Suprapubic skin (tissue), 4 donors: ENCODE measurements at regions not wholly inside any gene's neighbourhood (a gene's known extent, or its start where the extent isn't known, plus 50 kb on each side); places are given as distances from the start of the nearest gene placed in this dataset.

Source experiments
- CTCF ChIP-seq, 2 donors: fragments of 200-600 bp in 1 of 2; fragments of 450-650 bp in 1 of 2; sonication (generic) in 1 of 2; IDR thresholded peaks; one replicate each; pipeline ENCODE4 v1.5.1; 2016 to 2019; ENCODE audit warnings: antibody characterized with exemption in 2 of 2, mild to moderate bottlenecking in 1 of 2, moderate library complexity in 1 of 2
- EP300 ChIP-seq: sonication (generic); formaldehyde crosslinking; IDR thresholded peaks from one replicate; pipeline ENCODE4 v1.6.1; 2017; ENCODE audit warnings: antibody characterized with exemption
- POLR2AphosphoS5 ChIP-seq, 3 donors: sonication (generic); formaldehyde crosslinking; IDR thresholded peaks; one replicate each; pipeline ENCODE4 v1.6.1; 2017; ENCODE audit warnings: antibody characterized with exemption in 3 of 3

- TF ChIP-seq POLR2AphosphoS5 (IDR thresholded peaks at IDR 0.05) (no peak), CTCF (IDR thresholded peaks at IDR 0.05) (no peak), EP300 (no peak)
Observed at GRCh38 chr7:131074043-131074442, 253.6 kb upstream of the MKLN1 start.
